HepG2 (cell line): ENCODE measurements at regions not wholly inside any gene's neighbourhood (a gene's known extent, or its start where the extent isn't known, plus 50 kb on each side); places are given as distances from the start of the nearest gene placed in this dataset.

Source experiments
- ATAC-seq: fragments of 200-7000 bp; cut with Tn5 transposase; 3 replicates; pipeline ENCODE4 v1.9.1; 2020; ENCODE audit warnings: mild to moderate bottlenecking, moderate library complexity
- BruUV-seq: library from RNA; stranded (reverse); fragments of 400-500 nt; replicated peaks from 2 replicates; lab custom pipeline; 2021; lab: Mats Ljungman, UMichigan
- CTCF ChIA-PET: fragments of 300-600 bp; formaldehyde crosslinking; extraction: SDS; loops from one replicate; lab custom pipeline; 2021; ENCODE audit warnings: low total read pairs, inconsistent platforms, low intra/inter-chr PET ratio; lab: Yijun Ruan, JAX
- POLR2A ChIA-PET: fragments of 350-600 bp; sonication (Branson Sonifier 250); formaldehyde crosslinking; loops from one replicate; lab custom pipeline; 2020; ENCODE audit warnings: antibody characterized with exemption, inconsistent platforms; lab: Yijun Ruan, JAX
- DNase-seq: peaks from one replicate; pipeline ENCODE4 v3.0.0-alpha.2; 2015; ENCODE audit warnings: low spot score
- FAIRE-seq: peaks from 3 replicates; lab custom pipeline; 2011; peaks lifted over from hg19 to GRCh38; lab: Jason Lieb, UNC
- H2AFZ ChIP-seq: one replicate; pipeline ENCODE4 v1.6.1; 2011; ENCODE audit warnings: low read length, inconsistent platforms
- H3K27ac ChIP-seq: fragments of 300-600 bp; 3 replicates; pipeline ENCODE4 v1.8.0; 2011; ENCODE audit warnings: mixed run types, mild to moderate bottlenecking, mixed read lengths, low read length, inconsistent platforms; ENCODE audit not compliant: insufficient read depth; ENCODE audit errors: extremely low read length
- H3K27me3 ChIP-seq, 2 experiments: fragments of 200-600 bp in 1 of 2; 2 replicates in 1 of 2; 3 replicates in 1 of 2; pipeline versions ENCODE4 v1.6.0 to v1.8.0; 2011; ENCODE audit warnings: low read length in 2 of 2, mild to moderate bottlenecking in 2 of 2, moderate library complexity in 2 of 2, inconsistent platforms in 1 of 2; ENCODE audit not compliant: insufficient read depth in 2 of 2, control insufficient read depth in 1 of 2
- H3K36me3 ChIP-seq, 2 experiments: fragments of 200-600 bp in 1 of 2; replicated peaks in 1 of 2; 2 replicates in 1 of 2; 3 replicates in 1 of 2; pipeline versions ENCODE4 v1.5.1 to v1.8.0; 2011; ENCODE audit warnings: low read length in 2 of 2, inconsistent platforms in 1 of 2; ENCODE audit not compliant: insufficient read depth in 2 of 2, control insufficient read depth in 1 of 2
- H3K4me1 ChIP-seq: 2 replicates; pipeline ENCODE4 v1.5.1; 2012; ENCODE audit warnings: low read length, inconsistent platforms; ENCODE audit not compliant: insufficient read depth
- H3K4me2 ChIP-seq: 2 replicates; pipeline ENCODE4 v1.6.0; 2011; ENCODE audit warnings: low read depth, low read length, inconsistent platforms
- H3K4me3 ChIP-seq, 3 experiments: fragments of 200-600 bp in 1 of 3; sonication (generic), shearing (Covaris generic) in 1 of 3; replicated peaks in 1 of 3; 2 replicates each; pipeline ENCODE4 v1.5.1; 2011 to 2016; ENCODE audit warnings: low read length in 3 of 3, inconsistent platforms in 2 of 3, low read depth in 2 of 3, mild to moderate bottlenecking in 2 of 3, control low read depth in 1 of 3, mixed read lengths in 1 of 3; ENCODE audit not compliant: insufficient read depth in 1 of 3
- H3K79me2 ChIP-seq: one replicate; pipeline ENCODE4 v1.6.1; 2011; ENCODE audit warnings: low read length, inconsistent platforms; ENCODE audit not compliant: insufficient read depth
- H3K9ac ChIP-seq: 2 replicates; pipeline ENCODE4 v1.6.0; 2011; ENCODE audit warnings: mild to moderate bottlenecking, low read depth, low read length, inconsistent platforms; ENCODE audit not compliant: insufficient read depth
- H3K9me3 ChIP-seq: 2 replicates; pipeline ENCODE4 v1.5.1; 2012; ENCODE audit warnings: mild to moderate bottlenecking, low read length
- H4K20me1 ChIP-seq: 2 replicates; pipeline ENCODE4 v1.6.0; 2011; ENCODE audit warnings: inconsistent platforms, mild to moderate bottlenecking, low read length, moderate library complexity; ENCODE audit not compliant: insufficient read depth
- ARID2 ChIP-seq: sonication (generic); formaldehyde crosslinking; IDR thresholded peaks from 2 replicates; pipeline ENCODE4 v1.8.1; 2022; ENCODE audit warnings: mild to moderate bottlenecking, missing genetic modification reagents, borderline replicate concordance
- FLYWCH1 ChIP-seq: sonication (generic); formaldehyde crosslinking; IDR thresholded peaks from 2 replicates; pipeline ENCODE4 v1.8.1; 2023; ENCODE audit warnings: mild to moderate bottlenecking, missing genetic modification reagents
- GABPB1 ChIP-seq: IDR thresholded peaks from 2 replicates; pipeline ENCODE4 v1.6.1; 2016; ENCODE audit warnings: mild to moderate bottlenecking, missing genetic modification reagents, moderate library complexity, missing compliant biosample characterization
- KLF13 ChIP-seq: sonication (generic); formaldehyde crosslinking; IDR thresholded peaks from 2 replicates; pipeline ENCODE4 v1.4.0; 2020; ENCODE audit warnings: mild to moderate bottlenecking, missing genetic modification reagents
- REXO4 ChIP-seq: sonication (generic); formaldehyde crosslinking; IDR thresholded peaks from 2 replicates; pipeline ENCODE4 v1.8.0; 2022; ENCODE audit warnings: missing genetic modification reagents, mild to moderate bottlenecking, borderline replicate concordance
- ZMYM2 ChIP-seq: sonication (generic); formaldehyde crosslinking; IDR thresholded peaks from 2 replicates; pipeline ENCODE4 v1.8.0; 2022; ENCODE audit warnings: mild to moderate bottlenecking, missing genetic modification reagents
- ZNF660 ChIP-seq: sonication (generic); formaldehyde crosslinking; IDR thresholded peaks from 2 replicates; pipeline ENCODE4 v1.5.1; 2020; ENCODE audit warnings: mild to moderate bottlenecking, low read depth, missing genetic modification reagents, borderline replicate concordance
- ZNF75D ChIP-seq: sonication (generic); formaldehyde crosslinking; IDR thresholded peaks from 2 replicates; pipeline ENCODE4 v1.8.1; 2023; ENCODE audit warnings: missing genetic modification reagents, mild to moderate bottlenecking, borderline replicate concordance
- WGBS: methylation state at CpG from one replicate; pipeline ENCODE4 v1.1.6; 2017; ENCODE audit warnings: low lambda C conversion rate; 5-methylcytosine and 5-hydroxymethylcytosine counted together
- in situ Hi-C: cut with HindIII; loops from 2 replicates; pipeline ENCODE4 v1.10.0; 2017; ENCODE audit warnings: low pct_unique_long_range_greater_than_20kb; ENCODE audit not compliant: extremely low pct_ligation_motif_present
- intact Hi-C: fragments of 100-400 bp; cut with micrococcal nuclease; formaldehyde crosslinking; loops from one replicate; pipeline ENCODE4 v1.10.0; 2022; ENCODE audit not compliant: unreplicated experiment
- TF ChIP-seq, protein P1 (sequence below): IDR thresholded peaks from 2 replicates; pipeline ENCODE4 v1.6.1; 2016; ENCODE audit warnings: mild to moderate bottlenecking
- TF ChIP-seq, protein P2 (sequence below): sonication (generic); formaldehyde crosslinking; IDR thresholded peaks from 2 replicates; pipeline ENCODE4 v1.4.0; 2020; ENCODE audit warnings: mild to moderate bottlenecking, missing genetic modification reagents
- TF ChIP-seq, protein P3 (sequence below): sonication (generic); formaldehyde crosslinking; IDR thresholded peaks from 2 replicates; pipeline ENCODE4 v1.5.0; 2020; ENCODE audit warnings: missing genetic modification reagents, mild to moderate bottlenecking, borderline replicate concordance
- TF ChIP-seq, protein P4 (sequence below): sonication (generic); formaldehyde crosslinking; IDR thresholded peaks from 2 replicates; pipeline ENCODE4 v1.5.1; 2020; ENCODE audit warnings: missing genetic modification reagents, mild to moderate bottlenecking, borderline replicate concordance

DNA sequence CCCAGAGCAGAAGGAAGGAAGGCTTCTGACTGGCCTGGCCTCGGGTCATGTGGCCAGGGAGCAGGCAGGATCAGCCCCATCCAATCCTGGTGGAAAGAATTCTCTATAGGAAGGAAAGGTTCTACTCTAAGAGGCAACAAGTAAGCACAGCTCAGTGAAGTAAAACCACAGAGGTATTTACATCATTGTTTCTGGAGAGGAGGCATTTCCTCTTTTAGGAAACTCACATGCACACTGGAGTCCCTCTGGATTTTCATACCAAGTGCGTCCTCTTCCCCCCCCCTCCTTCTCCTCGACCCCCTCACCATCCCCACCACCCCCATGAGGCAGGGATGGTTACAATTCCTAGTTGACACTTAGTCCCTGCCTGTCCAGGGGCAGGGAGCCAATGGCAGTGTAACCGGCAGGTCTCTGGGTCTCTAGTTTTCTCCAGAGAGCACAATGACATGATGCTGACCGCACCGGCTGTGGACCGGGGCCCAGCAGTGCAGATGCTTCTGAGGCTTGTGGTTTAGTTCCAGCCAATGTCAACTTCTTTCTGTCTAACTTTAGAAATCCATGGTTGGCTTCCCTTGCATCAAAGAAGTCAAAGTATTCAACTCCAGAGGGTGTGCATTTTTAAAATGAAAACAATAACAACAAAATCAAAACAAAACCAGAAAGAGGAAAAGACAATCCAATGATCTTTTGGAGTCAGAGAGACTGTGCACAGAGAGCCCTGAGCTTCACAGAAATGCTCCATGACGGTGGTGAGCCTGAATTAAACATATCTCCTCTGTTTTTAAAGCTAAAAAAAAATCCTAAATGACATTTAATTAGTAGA, 230.3 kb upstream of the TLE3 start (continued):
- TF ChIP-seq, protein P1, sequence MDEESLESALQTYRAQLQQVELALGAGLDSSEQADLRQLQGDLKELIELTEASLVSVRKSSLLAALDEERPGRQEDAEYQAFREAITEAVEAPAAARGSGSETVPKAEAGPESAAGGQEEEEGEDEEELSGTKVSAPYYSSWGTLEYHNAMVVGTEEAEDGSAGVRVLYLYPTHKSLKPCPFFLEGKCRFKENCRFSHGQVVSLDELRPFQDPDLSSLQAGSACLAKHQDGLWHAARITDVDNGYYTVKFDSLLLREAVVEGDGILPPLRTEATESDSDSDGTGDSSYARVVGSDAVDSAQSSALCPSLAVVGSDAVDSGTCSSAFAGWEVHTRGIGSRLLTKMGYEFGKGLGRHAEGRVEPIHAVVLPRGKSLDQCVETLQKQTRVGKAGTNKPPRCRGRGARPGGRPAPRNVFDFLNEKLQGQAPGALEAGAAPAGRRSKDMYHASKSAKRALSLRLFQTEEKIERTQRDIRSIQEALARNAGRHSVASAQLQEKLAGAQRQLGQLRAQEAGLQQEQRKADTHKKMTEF (CRISPR knock-in tag) = no peak
- no peak for TF ChIP-seq ZMYM2
- no peak for TF ChIP-seq ARID2 (CRISPR knock-in tag)
- TF ChIP-seq, protein P2, sequence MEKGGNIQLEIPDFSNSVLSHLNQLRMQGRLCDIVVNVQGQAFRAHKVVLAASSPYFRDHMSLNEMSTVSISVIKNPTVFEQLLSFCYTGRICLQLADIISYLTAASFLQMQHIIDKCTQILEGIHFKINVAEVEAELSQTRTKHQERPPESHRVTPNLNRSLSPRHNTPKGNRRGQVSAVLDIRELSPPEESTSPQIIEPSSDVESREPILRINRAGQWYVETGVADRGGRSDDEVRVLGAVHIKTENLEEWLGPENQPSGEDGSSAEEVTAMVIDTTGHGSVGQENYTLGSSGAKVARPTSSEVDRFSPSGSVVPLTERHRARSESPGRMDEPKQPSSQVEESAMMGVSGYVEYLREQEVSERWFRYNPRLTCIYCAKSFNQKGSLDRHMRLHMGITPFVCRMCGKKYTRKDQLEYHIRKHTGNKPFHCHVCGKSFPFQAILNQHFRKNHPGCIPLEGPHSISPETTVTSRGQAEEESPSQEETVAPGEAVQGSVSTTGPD (CRISPR knock-in tag) = no peak
- TF ChIP-seq, protein P3, sequence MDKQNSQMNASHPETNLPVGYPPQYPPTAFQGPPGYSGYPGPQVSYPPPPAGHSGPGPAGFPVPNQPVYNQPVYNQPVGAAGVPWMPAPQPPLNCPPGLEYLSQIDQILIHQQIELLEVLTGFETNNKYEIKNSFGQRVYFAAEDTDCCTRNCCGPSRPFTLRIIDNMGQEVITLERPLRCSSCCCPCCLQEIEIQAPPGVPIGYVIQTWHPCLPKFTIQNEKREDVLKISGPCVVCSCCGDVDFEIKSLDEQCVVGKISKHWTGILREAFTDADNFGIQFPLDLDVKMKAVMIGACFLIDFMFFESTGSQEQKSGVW (CRISPR knock-in tag) = no peak
- no peak for TF ChIP-seq REXO4 (CRISPR knock-in tag)
- TF ChIP-seq GABPB1 (CRISPR knock-in tag) = no peak
- TF ChIP-seq, all 625 proteins: peak for 0

DNA sequence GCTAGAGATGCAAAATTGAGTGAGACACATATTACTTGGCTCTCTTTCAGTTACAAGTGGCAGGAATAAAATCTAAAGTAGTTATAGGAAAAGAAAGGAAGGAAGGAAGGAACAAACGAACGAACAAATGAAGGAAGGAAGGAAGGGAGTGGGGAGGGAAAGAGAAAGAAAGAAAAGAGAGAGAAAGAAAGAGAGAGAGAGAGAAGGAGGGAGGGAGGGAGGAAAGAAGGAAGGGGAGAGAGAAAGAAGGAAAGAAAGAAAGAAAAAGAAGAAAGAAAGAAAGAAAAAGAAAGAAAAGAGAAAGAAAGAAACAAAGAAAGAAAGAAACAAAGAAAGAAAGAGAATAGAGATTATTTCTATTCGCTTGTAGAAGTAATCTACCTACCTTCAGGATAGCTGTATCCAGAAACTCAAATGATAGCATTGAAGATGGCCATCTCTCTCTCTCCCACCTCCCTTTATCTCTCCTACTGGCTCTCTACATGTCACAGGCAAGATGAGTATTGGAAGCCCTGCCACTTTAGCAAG, 229.7 kb upstream of the TLE3 start:
- Histone ChIP-seq H3K4me1 (no peaks in the 10 kb centered on the region), H3K4me2 (no peak overlapping the region)
- ATAC-seq = no peak
- no peak for TF ChIP-seq ZNF75D (CRISPR knock-in tag)
- TF ChIP-seq, protein P1 (CRISPR knock-in tag) = no peak
- TF ChIP-seq ZNF660 (CRISPR knock-in tag) = no peak
- TF ChIP-seq, protein P4, sequence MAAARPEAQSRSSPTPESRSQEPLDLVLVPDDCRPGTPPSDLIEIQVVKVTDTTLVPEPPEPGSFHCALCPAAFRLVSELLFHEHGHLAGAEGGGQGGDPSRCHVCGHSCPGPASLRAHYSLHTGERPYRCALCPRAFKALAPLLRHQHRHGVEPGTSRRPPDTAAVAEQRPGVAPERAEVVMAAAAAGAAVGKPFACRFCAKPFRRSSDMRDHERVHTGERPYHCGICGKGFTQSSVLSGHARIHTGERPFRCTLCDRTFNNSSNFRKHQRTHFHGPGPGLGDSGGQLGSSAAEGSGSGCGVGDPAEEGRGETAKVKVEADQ = no peak
- no peak for TF ChIP-seq KLF13 (CRISPR knock-in tag)
- no peak for TF ChIP-seq FLYWCH1 (CRISPR knock-in tag)
- TF ChIP-seq, all 625 proteins: peak for 0
- FAIRE-seq (no peak), DNase-seq (no peak)
- in situ Hi-C loops (no loop called here), intact Hi-C loops (no loop called here)
- Histone ChIP-seq H3K27ac (no peak overlapping the region), H3K9me3 (no peaks in the 10 kb centered on the region), H3K36me3 (no peaks in the 10 kb centered on the region), H2AFZ (no peak overlapping the region), H3K9ac (no peak overlapping the region), H3K4me3 (no peak overlapping the region), H4K20me1 (no peaks in the 10 kb centered on the region), H3K79me2 (no peaks in the 10 kb centered on the region), H3K27me3 (peaks cover 0 to 6% of the 10 kb centered on the region in 2 experiments; a peak in 1 of 5 replicates)
- ChIA-PET CTCF (no interaction called here), POLR2A (no interaction called here)
- BruUV-seq = no TSS peak
- WGBS = 33% methylated on average over 3 of the region's 3 CpGs
